HepG2 (cell line): ENCODE measurements at regions not wholly inside any gene's neighbourhood (a gene's known extent, or its start where the extent isn't known, plus 50 kb on each side); places are given as distances from the start of the nearest gene placed in this dataset.

Experiments
- EP300 ChIP-seq, 3 experiments: sonication (generic) in 1 of 3; formaldehyde crosslinking in 1 of 3; IDR thresholded peaks; 2 replicates each; pipeline versions ENCODE4 v1.5.1 to v1.6.1; 2011 to 2020; ENCODE audit warnings: low read depth in 2 of 3, low read length in 2 of 3, borderline replicate concordance in 1 of 3, improper control_type of control experiment in 1 of 3, mild to moderate bottlenecking in 1 of 3, missing genetic modification reagents in 1 of 3, moderate library complexity in 1 of 3
- EZH2 ChIP-seq: conservative IDR thresholded peaks from 2 replicates; pipeline ENCODE4 v1.6.1; 2012; ENCODE audit warnings: mild to moderate bottlenecking, low read depth, low read length, moderate library complexity
- MTA3 ChIP-seq: sonication (generic); formaldehyde crosslinking; IDR thresholded peaks from 2 replicates; pipeline ENCODE4 v1.4.0; 2020; ENCODE audit warnings: missing genetic modification reagents
- MYC ChIP-seq: sonication (generic); formaldehyde crosslinking; IDR thresholded peaks from 2 replicates; pipeline ENCODE4 v1.9.0; 2021; ENCODE audit warnings: missing genetic modification reagents, borderline replicate concordance
- MZF1 ChIP-seq: sonication (generic); formaldehyde crosslinking; IDR thresholded peaks from 2 replicates; pipeline ENCODE4 v1.8.1; 2023; ENCODE audit warnings: mild to moderate bottlenecking, missing genetic modification reagents, borderline replicate concordance
- POLR2AphosphoS5 ChIP-seq: IDR thresholded peaks from 2 replicates; pipeline ENCODE4 v1.6.1; 2012; ENCODE audit warnings: low read depth, low read length
- TOE1 ChIP-seq: sonication (generic); formaldehyde crosslinking; IDR thresholded peaks from 2 replicates; pipeline ENCODE4 v1.4.0; 2020; ENCODE audit warnings: mild to moderate bottlenecking, missing genetic modification reagents
- ZNF605 ChIP-seq: sonication (generic); formaldehyde crosslinking; IDR thresholded peaks from 2 replicates; pipeline ENCODE4 v1.8.0; 2022; ENCODE audit warnings: mild to moderate bottlenecking, missing genetic modification reagents
- TF ChIP-seq, protein P1 (sequence below): sonication (generic); formaldehyde crosslinking; IDR thresholded peaks from 2 replicates; pipeline ENCODE4 v1.5.0; 2020; ENCODE audit warnings: mild to moderate bottlenecking, missing genetic modification reagents, moderate library complexity

DNA sequence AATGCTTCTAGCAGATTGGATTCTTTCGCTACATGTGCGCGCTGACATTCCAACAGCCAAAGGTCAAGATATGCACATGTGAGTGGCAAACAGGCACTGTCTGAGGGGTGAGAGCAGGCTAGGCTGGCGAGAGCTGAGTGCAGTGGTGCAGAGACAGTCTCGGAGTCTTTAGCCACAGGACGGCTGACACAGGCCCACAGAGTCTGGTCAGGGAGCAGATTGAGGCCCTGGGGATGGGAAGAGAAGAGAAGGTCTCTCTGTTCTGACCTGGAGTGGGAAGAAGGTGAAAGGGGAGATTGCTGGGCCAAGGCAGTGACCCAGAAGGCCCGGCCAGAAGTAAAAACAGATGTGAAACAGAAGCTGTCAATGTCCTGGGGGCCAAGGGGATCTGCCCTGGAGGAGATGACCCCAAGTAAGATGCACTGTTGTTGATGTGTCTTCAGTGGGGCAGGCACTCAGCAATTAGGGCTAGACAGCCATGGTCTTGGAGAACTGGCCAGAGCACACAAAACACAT, 197.8 kb downstream of the ETS1 start:
- no peak for TF ChIP-seq EZH2
- no peak for TF ChIP-seq TOE1 (CRISPR knock-in tag)
- no peak for TF ChIP-seq POLR2AphosphoS5
- TF ChIP-seq MZF1 (CRISPR knock-in tag), result no peak
- TF ChIP-seq, protein P1, sequence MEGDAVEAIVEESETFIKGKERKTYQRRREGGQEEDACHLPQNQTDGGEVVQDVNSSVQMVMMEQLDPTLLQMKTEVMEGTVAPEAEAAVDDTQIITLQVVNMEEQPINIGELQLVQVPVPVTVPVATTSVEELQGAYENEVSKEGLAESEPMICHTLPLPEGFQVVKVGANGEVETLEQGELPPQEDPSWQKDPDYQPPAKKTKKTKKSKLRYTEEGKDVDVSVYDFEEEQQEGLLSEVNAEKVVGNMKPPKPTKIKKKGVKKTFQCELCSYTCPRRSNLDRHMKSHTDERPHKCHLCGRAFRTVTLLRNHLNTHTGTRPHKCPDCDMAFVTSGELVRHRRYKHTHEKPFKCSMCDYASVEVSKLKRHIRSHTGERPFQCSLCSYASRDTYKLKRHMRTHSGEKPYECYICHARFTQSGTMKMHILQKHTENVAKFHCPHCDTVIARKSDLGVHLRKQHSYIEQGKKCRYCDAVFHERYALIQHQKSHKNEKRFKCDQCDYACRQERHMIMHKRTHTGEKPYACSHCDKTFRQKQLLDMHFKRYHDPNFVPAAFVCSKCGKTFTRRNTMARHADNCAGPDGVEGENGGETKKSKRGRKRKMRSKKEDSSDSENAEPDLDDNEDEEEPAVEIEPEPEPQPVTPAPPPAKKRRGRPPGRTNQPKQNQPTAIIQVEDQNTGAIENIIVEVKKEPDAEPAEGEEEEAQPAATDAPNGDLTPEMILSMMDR (CRISPR knock-in tag), result no peak
- no peak for TF ChIP-seq ZNF605 (CRISPR knock-in tag)
- TF ChIP-seq MTA3 (CRISPR knock-in tag), result no peak
- no peak for TF ChIP-seq EP300 (IDR thresholded peaks at IDR 0.05; ENCODE audit: low read depth in 2 of 2, low read length in 2 of 2)
- no peak for TF ChIP-seq EP300 (CRISPR knock-in tag; IDR thresholded peaks at IDR 0.05; ENCODE audit: borderline replicate concordance)
- no peak for TF ChIP-seq MYC
